Choroid plexus epithelial cell (primary cell): ENCODE measurements at regions not wholly inside any gene's neighbourhood (a gene's known extent, or its start where the extent isn't known, plus 50 kb on each side); places are given as distances from the start of the nearest gene placed in this dataset.
A peak's percentile ranks its signal among the peaks of the same experiment; 100 is the strongest.

Experiments used
- DNase-seq: peaks from one replicate; pipeline ENCODE4 v3.0.0-alpha.2; 2010; ENCODE audit warnings: low read depth
- H3K4me3 ChIP-seq: 2 replicates; pipeline ENCODE4 v1.5.1; 2011; ENCODE audit warnings: low read depth, mild to moderate bottlenecking, control low read depth, low read length, moderate library complexity
- CTCF ChIP-seq: conservative IDR thresholded peaks from 2 replicates; pipeline ENCODE4 v1.5.1; 2011; ENCODE audit warnings: low read depth, mild to moderate bottlenecking, control low read depth, inconsistent platforms, low read length, moderate library complexity

- H3K4me3 ChIP-seq = no peak overlapping the region
- no peak for DNase-seq
- no peak for TF ChIP-seq CTCF
These were observed 460.3 kb downstream of the MEIS1 start for GRCh38 chr2:66895206-66895605.

GRCh38 chr2:66896131-66896530, 461.2 kb downstream of the MEIS1 start:
- no peak overlapping the region for H3K4me3 ChIP-seq
- no peak for TF ChIP-seq CTCF
- DNase-seq = no peak

GRCh38 chr2:66897181-66897580, 462.3 kb downstream of the MEIS1 start:
- TF ChIP-seq CTCF = no peak
- no peak overlapping the region for H3K4me3 ChIP-seq
- peak; percentile 43 for DNase-seq

GRCh38 chr2:66897691-66898150, 462.8 kb downstream of the MEIS1 start:
- no peak for TF ChIP-seq CTCF
- H3K4me3 ChIP-seq = no peak overlapping the region
- DNase-seq = no peak

GRCh38 chr2:66899109-66899508, 464.2 kb downstream of the MEIS1 start:
- H3K4me3 ChIP-seq = no peak overlapping the region
- no peak for TF ChIP-seq CTCF
- DNase-seq = peak; percentile 12

- no peak for DNase-seq
- H3K4me3 ChIP-seq = no peak overlapping the region
- TF ChIP-seq CTCF = no peak
These were observed 464.7 kb downstream of the MEIS1 start for GRCh38 chr2:66899648-66900047.

GRCh38 chr2:66901344-66901743, 466.4 kb downstream of the MEIS1 start:
- H3K4me3 ChIP-seq = no peak overlapping the region
- DNase-seq = peak; percentile 14
- no peak for TF ChIP-seq CTCF
